PFSK-1 (cell line): ENCODE measurements at regions not wholly inside any gene's neighbourhood (a gene's known extent, or its start where the extent isn't known, plus 50 kb on each side); places are given as distances from the start of the nearest gene placed in this dataset.

Experiments used
- TAF1 ChIP-seq: IDR thresholded peaks from 2 replicates; pipeline ENCODE4 v1.6.1; 2012; ENCODE audit warnings: low read length, control low read depth, borderline replicate concordance; ENCODE audit not compliant: insufficient read depth
- TF ChIP-seq, protein P1 (sequence below), 2 experiments: IDR thresholded peaks; 2 replicates each; pipeline versions ENCODE4 v1.6.1 to v1.8.0; 2011 to 2012; ENCODE audit warnings: low read depth in 2 of 2, low read length in 2 of 2, control low read depth in 1 of 2, inconsistent platforms in 1 of 2, mild to moderate bottlenecking in 1 of 2, moderate library complexity in 1 of 2; ENCODE audit not compliant: insufficient read depth in 1 of 2

DNA sequence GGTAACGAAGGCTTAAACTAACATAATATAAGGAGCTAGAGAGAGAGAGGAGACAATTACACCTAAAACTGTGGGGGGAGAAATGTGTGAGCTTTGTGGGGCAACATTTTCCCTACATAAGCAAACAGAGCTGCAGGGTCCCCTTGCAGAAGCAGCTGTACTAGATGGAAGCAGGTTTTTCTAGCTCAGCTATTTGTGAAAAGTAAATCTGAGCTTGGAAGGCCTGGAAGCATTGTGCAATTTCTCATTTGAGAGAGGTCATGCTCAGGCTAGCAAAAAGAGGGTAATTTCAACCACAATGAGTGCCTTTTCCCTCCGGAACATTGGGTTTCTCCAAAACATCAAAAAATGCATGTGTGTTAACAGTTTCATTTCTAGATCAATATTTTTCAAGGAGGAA, 130.0 kb downstream of the ARL4C start:
- TF ChIP-seq, protein P1, sequence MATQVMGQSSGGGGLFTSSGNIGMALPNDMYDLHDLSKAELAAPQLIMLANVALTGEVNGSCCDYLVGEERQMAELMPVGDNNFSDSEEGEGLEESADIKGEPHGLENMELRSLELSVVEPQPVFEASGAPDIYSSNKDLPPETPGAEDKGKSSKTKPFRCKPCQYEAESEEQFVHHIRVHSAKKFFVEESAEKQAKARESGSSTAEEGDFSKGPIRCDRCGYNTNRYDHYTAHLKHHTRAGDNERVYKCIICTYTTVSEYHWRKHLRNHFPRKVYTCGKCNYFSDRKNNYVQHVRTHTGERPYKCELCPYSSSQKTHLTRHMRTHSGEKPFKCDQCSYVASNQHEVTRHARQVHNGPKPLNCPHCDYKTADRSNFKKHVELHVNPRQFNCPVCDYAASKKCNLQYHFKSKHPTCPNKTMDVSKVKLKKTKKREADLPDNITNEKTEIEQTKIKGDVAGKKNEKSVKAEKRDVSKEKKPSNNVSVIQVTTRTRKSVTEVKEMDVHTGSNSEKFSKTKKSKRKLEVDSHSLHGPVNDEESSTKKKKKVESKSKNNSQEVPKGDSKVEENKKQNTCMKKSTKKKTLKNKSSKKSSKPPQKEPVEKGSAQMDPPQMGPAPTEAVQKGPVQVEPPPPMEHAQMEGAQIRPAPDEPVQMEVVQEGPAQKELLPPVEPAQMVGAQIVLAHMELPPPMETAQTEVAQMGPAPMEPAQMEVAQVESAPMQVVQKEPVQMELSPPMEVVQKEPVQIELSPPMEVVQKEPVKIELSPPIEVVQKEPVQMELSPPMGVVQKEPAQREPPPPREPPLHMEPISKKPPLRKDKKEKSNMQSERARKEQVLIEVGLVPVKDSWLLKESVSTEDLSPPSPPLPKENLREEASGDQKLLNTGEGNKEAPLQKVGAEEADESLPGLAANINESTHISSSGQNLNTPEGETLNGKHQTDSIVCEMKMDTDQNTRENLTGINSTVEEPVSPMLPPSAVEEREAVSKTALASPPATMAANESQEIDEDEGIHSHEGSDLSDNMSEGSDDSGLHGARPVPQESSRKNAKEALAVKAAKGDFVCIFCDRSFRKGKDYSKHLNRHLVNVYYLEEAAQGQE (IDR thresholded peaks at IDR 0.05; ENCODE audit: insufficient read depth in 1 of 2, low read depth in 2 of 2, low read length in 2 of 2), result no peak
- TF ChIP-seq TAF1, result no peak
